SK-N-MC (cell line): ENCODE measurements at regions not wholly inside any gene's neighbourhood (a gene's known extent, or its start where the extent isn't known, plus 50 kb on each side); places are given as distances from the start of the nearest gene placed in this dataset.

Experiments
- DNase-seq: peaks from one replicate; pipeline ENCODE4 v3.0.0-alpha.2; 2011; ENCODE audit warnings: low read depth, low spot score
- H3K27ac ChIP-seq: fragments of 200-600 bp; sonication (generic); 2 replicates; pipeline ENCODE4 v1.5.1; 2016; ENCODE audit warnings: mixed run types
- H3K36me3 ChIP-seq: fragments of 200-600 bp; sonication (generic); 2 replicates; pipeline ENCODE4 v1.6.1; 2017; ENCODE audit warnings: antibody characterized with exemption, low read length, mixed read lengths; ENCODE audit not compliant: insufficient read depth
- H3K4me3 ChIP-seq: fragments of 200-600 bp; sonication (generic); 2 replicates; pipeline ENCODE4 v1.5.1; 2016
- H3K9ac ChIP-seq: fragments of 200-600 bp; sonication (generic); 2 replicates; pipeline ENCODE4 v1.8.0; 2017; ENCODE audit warnings: mixed run types, mixed read lengths; ENCODE audit not compliant: insufficient read length
- H3K9me3 ChIP-seq: fragments of 200-600 bp; sonication (generic); 2 replicates; pipeline ENCODE4 v1.6.1; 2017; ENCODE audit warnings: low read depth, mild to moderate bottlenecking, antibody characterized with exemption, low read length, moderate library complexity, mixed read lengths
- EZH2 ChIP-seq: fragments of 200-600 bp; sonication (generic); IDR thresholded peaks from one replicate; pipeline ENCODE4 v1.6.1; 2017; ENCODE audit warnings: antibody characterized with exemption
- FOXP2 ChIP-seq: optimal IDR thresholded peaks from 2 replicates; pipeline ENCODE3; 2011; ENCODE audit warnings: mild to moderate bottlenecking, moderate library complexity; ENCODE audit not compliant: insufficient read depth; ENCODE audit errors: extremely low read length, control extremely low read depth
- POLR2AphosphoS5 ChIP-seq: IDR thresholded peaks from 2 replicates; pipeline ENCODE4 v1.6.1; 2012; ENCODE audit warnings: mild to moderate bottlenecking, low read depth, low read length, borderline replicate concordance

DNA sequence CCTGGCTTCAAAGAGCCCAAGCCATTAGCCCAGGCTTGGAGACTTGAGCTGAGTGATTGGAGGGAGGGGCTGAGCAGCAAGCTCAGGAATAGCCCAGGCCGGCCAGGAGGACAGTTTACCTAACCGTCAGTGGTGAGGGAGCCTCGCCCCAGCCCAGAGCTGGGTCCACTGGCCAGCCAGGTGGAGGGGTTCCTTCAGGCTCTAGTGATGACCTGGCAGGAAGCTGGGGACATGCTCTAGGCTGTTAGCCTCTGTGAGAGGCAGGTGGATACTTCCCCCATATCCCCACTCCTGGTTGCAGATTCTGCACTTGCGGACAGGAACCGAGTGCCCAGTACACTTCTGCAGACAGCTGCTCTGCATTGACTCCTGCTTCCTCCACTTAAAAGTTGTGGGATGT lies 61.2 kb upstream of the ANTXRL start:
- Histone ChIP-seq H3K9me3 (no peaks in the 10 kb centered on the region), H3K9ac (no peak overlapping the region), H3K4me3 (no peak overlapping the region), H3K36me3 (no peaks in the 10 kb centered on the region), H3K27ac (no peak overlapping the region)
- TF ChIP-seq FOXP2 (no peak), POLR2AphosphoS5 (no peak), EZH2 (no peak)
- DNase-seq = no peak

DNA sequence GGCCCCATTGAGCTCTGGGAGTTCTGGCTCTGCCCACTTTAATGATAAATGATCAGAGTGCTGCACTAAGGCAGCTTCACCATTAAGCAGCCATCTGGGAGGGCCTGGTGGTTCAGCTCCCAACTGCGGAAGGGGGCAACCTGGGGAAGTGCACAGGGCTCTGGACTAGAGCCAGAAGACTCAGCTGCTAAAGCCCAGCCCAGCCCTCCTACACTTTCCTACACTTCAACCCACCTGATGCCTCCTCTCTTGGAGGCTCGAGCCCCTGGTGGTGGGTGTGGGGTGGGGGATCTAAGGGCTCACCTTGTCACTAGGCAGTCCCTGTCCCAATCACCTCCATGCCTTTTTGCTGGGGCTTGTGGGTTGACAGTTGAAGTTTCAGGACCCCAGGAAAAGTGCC lies 60.6 kb upstream of the ANTXRL start:
- no peak overlapping the region for H3K27ac ChIP-seq
- no peaks in the 10 kb centered on the region for H3K9me3 ChIP-seq
- DNase-seq = no peak
- no peak overlapping the region for H3K9ac ChIP-seq
- TF ChIP-seq POLR2AphosphoS5 = no peak
- no peak for TF ChIP-seq EZH2
- no peak for TF ChIP-seq FOXP2
- no peaks in the 10 kb centered on the region for H3K36me3 ChIP-seq
- H3K4me3 ChIP-seq = no peak overlapping the region

DNA sequence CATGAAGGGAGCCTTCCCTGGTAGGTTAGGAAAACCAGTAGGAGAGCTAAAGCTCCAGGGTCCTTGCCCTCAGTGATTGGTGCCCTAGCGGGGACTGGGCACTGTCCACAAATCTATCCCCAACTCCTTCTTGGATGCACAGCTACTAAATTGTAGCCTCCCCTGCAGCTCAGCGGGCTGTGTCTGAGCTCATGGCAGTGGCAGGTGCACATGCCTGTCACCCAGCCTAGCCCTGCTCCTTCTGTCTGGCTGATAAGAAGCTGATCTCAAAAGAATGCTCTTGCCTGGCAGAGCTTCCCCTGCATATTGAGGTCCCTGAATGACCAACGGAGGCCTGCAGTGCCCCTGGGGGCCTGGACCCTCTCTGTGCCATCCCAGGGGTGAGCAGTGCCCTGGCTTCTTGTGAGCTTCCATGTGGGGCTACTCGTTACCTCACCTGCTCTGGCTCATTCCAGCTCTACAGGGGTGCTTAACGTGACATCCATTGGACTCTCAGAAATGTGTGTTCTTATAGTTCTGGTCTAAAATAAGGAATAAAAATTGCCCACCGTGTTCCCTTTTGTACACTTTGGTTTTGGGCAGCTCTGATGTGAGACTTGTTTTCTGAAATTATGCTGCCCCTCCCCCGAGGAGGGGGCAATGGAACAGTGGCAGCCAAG lies 59.8 kb upstream of the ANTXRL start:
- TF ChIP-seq EZH2 (no peak), FOXP2 (no peak), POLR2AphosphoS5 (no peak)
- H3K9ac ChIP-seq = no peak overlapping the region
- no peak overlapping the region for H3K4me3 ChIP-seq
- DNase-seq = no peak
- H3K27ac ChIP-seq = no peak overlapping the region
- no peaks in the 10 kb centered on the region for H3K36me3 ChIP-seq
- no peaks in the 10 kb centered on the region for H3K9me3 ChIP-seq

DNA sequence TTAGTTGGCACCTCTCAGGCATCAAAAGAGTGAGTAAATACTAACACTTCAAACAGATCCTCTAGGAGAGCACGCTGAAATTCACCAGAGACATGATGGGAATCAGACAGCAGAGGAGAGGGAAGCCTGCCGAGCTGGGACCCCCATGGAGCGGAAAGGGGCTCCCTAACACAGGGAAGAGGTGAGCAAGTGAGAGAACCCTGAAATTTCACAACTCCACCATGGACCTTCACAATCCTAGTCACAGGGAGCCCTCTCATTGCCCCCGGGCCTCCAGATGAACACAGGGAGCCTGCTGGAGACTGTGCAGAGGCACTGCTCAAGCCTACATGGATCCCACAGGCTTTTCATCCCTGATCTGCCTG lies 59.2 kb upstream of the ANTXRL start:
- no peak overlapping the region for H3K27ac ChIP-seq
- H3K4me3 ChIP-seq = no peak overlapping the region
- no peak for DNase-seq
- H3K36me3 ChIP-seq = no peaks in the 10 kb centered on the region
- H3K9ac ChIP-seq = no peak overlapping the region
- H3K9me3 ChIP-seq = no peaks in the 10 kb centered on the region
- TF ChIP-seq FOXP2 (no peak), EZH2 (no peak), POLR2AphosphoS5 (no peak)

DNA sequence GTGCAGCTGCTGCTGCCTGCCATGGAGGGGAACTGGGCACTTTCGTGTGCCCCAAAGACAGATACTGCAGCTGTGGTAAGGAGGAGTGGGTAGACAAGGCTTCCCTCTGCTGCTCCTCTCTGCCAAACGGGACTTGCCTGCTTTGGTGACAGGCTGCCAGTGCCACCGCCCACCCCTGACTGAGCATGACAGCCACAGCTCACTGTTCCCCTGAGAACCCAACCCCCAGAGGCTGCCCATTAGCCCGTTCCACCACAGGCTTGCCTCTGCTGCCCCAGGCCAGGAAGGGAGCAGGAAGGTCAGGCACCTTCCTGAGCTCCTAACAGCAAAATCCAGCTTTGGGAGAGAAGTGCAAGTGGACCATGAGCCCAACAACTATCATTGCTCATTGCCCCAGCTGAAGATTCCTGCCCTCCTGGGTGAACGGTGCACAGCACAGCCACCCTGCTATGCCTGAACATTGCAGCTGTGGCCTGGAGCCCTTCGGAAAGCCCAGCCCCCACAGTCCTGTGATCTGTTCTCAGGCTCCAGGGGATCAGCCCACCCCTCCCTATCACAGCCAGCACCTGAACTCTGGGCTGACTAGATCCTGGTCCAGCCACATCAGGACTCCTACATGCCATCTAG lies 58.7 kb upstream of the ANTXRL start:
- H3K9me3 ChIP-seq = no peaks in the 10 kb centered on the region
- no peak overlapping the region for H3K9ac ChIP-seq
- TF ChIP-seq POLR2AphosphoS5 (no peak), FOXP2 (no peak), EZH2 (no peak)
- DNase-seq = no peak
- H3K4me3 ChIP-seq = no peak overlapping the region
- no peaks in the 10 kb centered on the region for H3K36me3 ChIP-seq
- no peak overlapping the region for H3K27ac ChIP-seq

DNA sequence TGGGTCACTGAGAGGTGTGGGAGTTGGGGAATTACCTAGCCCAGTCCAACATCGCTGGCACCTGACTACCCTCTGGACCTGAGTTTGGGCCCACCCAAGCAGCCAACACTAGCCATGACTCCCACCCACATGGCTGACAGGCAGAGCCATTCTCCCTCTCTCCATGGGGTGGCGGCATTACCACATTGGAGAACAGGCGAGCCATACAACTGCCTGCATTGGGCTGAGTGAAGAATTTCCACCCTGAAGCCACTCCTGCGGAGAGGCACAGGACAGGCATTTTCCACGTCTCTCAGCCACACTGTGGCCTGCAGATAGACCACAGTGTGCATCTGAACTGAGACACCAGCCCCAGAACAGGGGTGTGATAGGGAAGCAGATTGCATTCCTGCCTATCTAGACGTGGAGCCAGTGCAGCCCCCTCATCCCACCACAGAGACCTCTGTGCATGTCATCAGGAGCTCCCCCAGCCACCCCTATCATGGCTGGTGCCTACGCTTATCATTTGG lies 58.2 kb upstream of the ANTXRL start:
- no peak overlapping the region for H3K4me3 ChIP-seq
- TF ChIP-seq FOXP2 (no peak), EZH2 (no peak), POLR2AphosphoS5 (no peak)
- no peak overlapping the region for H3K27ac ChIP-seq
- H3K36me3 ChIP-seq = no peaks in the 10 kb centered on the region
- no peaks in the 10 kb centered on the region for H3K9me3 ChIP-seq
- no peak for DNase-seq
- no peak overlapping the region for H3K9ac ChIP-seq

DNA sequence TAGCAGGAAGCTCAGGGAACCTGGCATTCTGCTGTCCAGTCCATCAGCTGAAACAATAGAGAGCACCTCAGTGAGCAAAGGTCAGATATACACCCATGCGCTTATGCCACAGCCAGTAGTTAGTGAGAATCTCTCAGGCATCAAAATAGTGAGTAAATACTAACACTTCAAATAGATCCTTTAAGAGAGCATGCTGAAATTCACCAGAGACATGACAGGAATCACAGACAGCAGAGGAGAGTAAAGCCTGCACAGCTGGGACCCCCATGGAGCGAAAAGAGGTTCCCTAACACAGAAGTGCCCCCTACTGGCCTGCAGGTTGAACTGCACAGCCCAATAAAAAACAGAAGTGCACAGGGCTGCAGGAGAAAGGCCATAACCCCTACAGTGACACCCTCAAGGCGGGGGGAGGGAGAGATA lies 57.6 kb upstream of the ANTXRL start:
- Histone ChIP-seq H3K4me3 (no peak overlapping the region), H3K27ac (no peak overlapping the region), H3K9me3 (no peaks in the 10 kb centered on the region), H3K36me3 (no peaks in the 10 kb centered on the region), H3K9ac (no peak overlapping the region)
- TF ChIP-seq EZH2 = no peak
- TF ChIP-seq FOXP2 = no peak
- no peak for DNase-seq

DNA sequence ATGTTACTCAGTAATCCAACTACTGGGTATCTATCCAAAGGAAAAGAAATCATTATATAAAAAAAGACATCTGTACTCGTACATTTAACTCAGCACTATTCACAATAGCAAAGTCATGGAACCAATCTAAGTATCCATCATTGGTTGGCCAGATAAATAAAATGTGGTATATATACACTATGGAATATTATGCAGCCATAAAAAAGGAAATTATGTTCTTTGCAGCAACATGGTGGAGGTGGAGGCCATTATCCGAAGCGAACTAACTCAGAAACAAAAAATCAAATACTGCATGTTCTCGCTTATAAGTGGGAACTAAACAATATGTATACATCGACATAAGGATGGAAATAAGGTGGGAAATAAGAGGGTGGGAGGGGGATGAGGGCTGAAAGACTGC lies 56.2 kb upstream of the ANTXRL start:
- no peak overlapping the region for H3K4me3 ChIP-seq
- no peak overlapping the region for H3K27ac ChIP-seq
- no peaks in the 10 kb centered on the region for H3K9me3 ChIP-seq
- no peaks in the 10 kb centered on the region for H3K36me3 ChIP-seq
- no peak for DNase-seq
- no peak overlapping the region for H3K9ac ChIP-seq
- no peak for TF ChIP-seq POLR2AphosphoS5
- TF ChIP-seq FOXP2 = no peak
- TF ChIP-seq EZH2 = no peak

DNA sequence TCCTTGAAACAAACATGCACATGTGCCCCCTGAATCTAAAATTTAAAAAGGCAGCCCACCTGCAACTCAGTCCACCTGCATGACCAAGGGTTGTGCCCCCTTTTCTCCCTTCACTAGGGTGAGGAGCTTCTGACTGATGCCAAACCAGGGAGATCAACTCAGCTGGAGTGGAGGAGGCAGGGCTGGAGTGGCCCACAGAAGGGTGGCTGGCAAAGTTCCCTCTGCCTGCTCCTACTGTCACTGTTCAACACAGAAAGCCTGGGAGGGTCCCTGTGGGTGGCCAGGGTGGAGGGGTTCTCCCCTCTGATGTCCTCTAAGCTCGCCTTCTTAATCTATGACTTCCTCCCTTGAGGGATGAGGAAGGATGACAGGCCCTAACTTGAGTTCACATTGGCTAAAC lies 55.7 kb upstream of the ANTXRL start:
- no peaks in the 10 kb centered on the region for H3K36me3 ChIP-seq
- no peak for TF ChIP-seq POLR2AphosphoS5
- TF ChIP-seq FOXP2 = no peak
- TF ChIP-seq EZH2 = no peak
- DNase-seq = no peak
- no peak overlapping the region for H3K27ac ChIP-seq
- H3K4me3 ChIP-seq = no peak overlapping the region
- no peaks in the 10 kb centered on the region for H3K9me3 ChIP-seq
- H3K9ac ChIP-seq = no peak overlapping the region
